Endothelial cell of umbilical vein (primary cell): ENCODE measurements at regions not wholly inside any gene's neighbourhood (a gene's known extent, or its start where the extent isn't known, plus 50 kb on each side); places are given as distances from the start of the nearest gene placed in this dataset.

ENCODE experiments used
- BruUV-seq: library from RNA; stranded (reverse); fragments of 400-500 nt; replicated peaks from 2 replicates; lab custom pipeline; 2021; lab: Mats Ljungman, UMichigan
- CTCF ChIA-PET: fragments of 300-600, 350-600 bp; sonication (Branson Sonifier 250); formaldehyde crosslinking; loops from one replicate; lab custom pipeline; 2021; ENCODE audit warnings: antibody characterized with exemption, inconsistent platforms; lab: Charles Lee
- POLR2A ChIA-PET: fragments of 300-600, 350-600 bp; sonication (Branson Sonifier 250); formaldehyde crosslinking; loops from one replicate; lab custom pipeline; 2021; ENCODE audit warnings: antibody characterized with exemption, inconsistent platforms; lab: Charles Lee
- DNase-seq: peaks from one replicate; pipeline ENCODE4 v3.0.0-alpha.2; 2011; ENCODE audit warnings: low read depth, low spot score
- FAIRE-seq: peaks from 2 replicates; lab custom pipeline; 2011; peaks lifted over from hg19 to GRCh38; lab: Jason Lieb, UNC
- H2AFZ ChIP-seq: 2 replicates; pipeline ENCODE4 v1.6.0; 2012; ENCODE audit warnings: low read depth, low read length, control low read depth, inconsistent platforms
- H3K27ac ChIP-seq: 2 replicates; pipeline ENCODE4 v1.5.1; 2011; ENCODE audit warnings: low read depth, mild to moderate bottlenecking, control low read depth, low read length, moderate library complexity; ENCODE audit not compliant: insufficient read depth
- H3K27me3 ChIP-seq, 2 experiments: 2 replicates each; pipeline versions ENCODE4 v1.6.0 to v1.6.1; 2011; ENCODE audit warnings: low read length in 2 of 2, mixed read lengths in 1 of 2; ENCODE audit not compliant: control insufficient read depth in 2 of 2, insufficient read depth in 2 of 2
- H3K36me3 ChIP-seq, 2 experiments: 2 replicates in 1 of 2; 3 replicates in 1 of 2; pipeline ENCODE4 v1.5.1; 2011; ENCODE audit warnings: low read length in 2 of 2, mild to moderate bottlenecking in 1 of 2, moderate library complexity in 1 of 2; ENCODE audit not compliant: control insufficient read depth in 2 of 2, insufficient read depth in 2 of 2; ENCODE audit errors: extremely low read depth in 1 of 2
- H3K4me1 ChIP-seq: 3 replicates; pipeline ENCODE4 v1.5.1; 2011; ENCODE audit warnings: mild to moderate bottlenecking, low read length; ENCODE audit not compliant: control insufficient read depth, insufficient read depth; ENCODE audit errors: extremely low read depth
- H3K4me2 ChIP-seq: 2 replicates; pipeline ENCODE4 v1.6.1; 2011; ENCODE audit warnings: low read length, control low read depth, mixed read lengths; ENCODE audit not compliant: insufficient read depth
- H3K4me3 ChIP-seq, 3 experiments: fragments of 200-600 bp in 1 of 3; sonication (generic), shearing (Covaris generic) in 1 of 3; replicated peaks in 1 of 3; 2 replicates each; pipeline ENCODE4 v1.5.1; 2011 to 2016; ENCODE audit warnings: control low read depth in 3 of 3, low read length in 3 of 3, mild to moderate bottlenecking in 2 of 3, inconsistent platforms in 1 of 3, low read depth in 1 of 3, moderate library complexity in 1 of 3; ENCODE audit not compliant: insufficient read depth in 1 of 3
- H3K79me2 ChIP-seq: 2 replicates; pipeline ENCODE4 v1.6.0; 2012; ENCODE audit warnings: low read length, inconsistent platforms; ENCODE audit not compliant: control insufficient read depth, insufficient read depth
- H3K9ac ChIP-seq: replicated peaks from 2 replicates; pipeline ENCODE3; 2011; ENCODE audit warnings: low read length, control low read depth; ENCODE audit not compliant: insufficient read depth; ENCODE audit errors: extremely low read depth
- H3K9me1 ChIP-seq: replicated peaks from 3 replicates; pipeline ENCODE4 v1.6.0; 2011; ENCODE audit warnings: mild to moderate bottlenecking, low read length; ENCODE audit not compliant: control insufficient read depth, insufficient read depth; ENCODE audit errors: extremely low read depth
- H3K9me3 ChIP-seq: replicated peaks from 2 replicates; pipeline ENCODE4 v1.5.1; 2012; ENCODE audit warnings: low read length, inconsistent platforms; ENCODE audit not compliant: control insufficient read depth, insufficient read depth
- H4K20me1 ChIP-seq: replicated peaks from 2 replicates; pipeline ENCODE3; 2011; ENCODE audit warnings: mild to moderate bottlenecking, low read length; ENCODE audit not compliant: control insufficient read depth, insufficient read depth; ENCODE audit errors: extremely low read depth
- CTCF ChIP-seq, 2 donors: IDR thresholded peaks; 1 replicate in 1 of 2; 2 replicates in 1 of 2; pipeline ENCODE4 v1.5.1; 2011; ENCODE audit warnings: low read length in 2 of 2, mild to moderate bottlenecking in 2 of 2, moderate library complexity in 2 of 2, control low read depth in 1 of 2, inconsistent platforms in 1 of 2, low read depth in 1 of 2; ENCODE audit not compliant: insufficient read depth in 1 of 2; ENCODE audit errors: extremely low read depth in 1 of 2
- EZH2 ChIP-seq: IDR thresholded peaks from 2 replicates; pipeline ENCODE4 v1.6.1; 2012; ENCODE audit warnings: borderline replicate concordance, low read depth, mild to moderate bottlenecking, moderate library complexity, low read length, inconsistent platforms; ENCODE audit not compliant: severe bottlenecking
- FOS ChIP-seq: IDR thresholded peaks from 2 replicates; pipeline ENCODE4 v1.6.1; 2011; ENCODE audit warnings: mild to moderate bottlenecking, low read length, moderate library complexity, borderline replicate concordance; ENCODE audit not compliant: insufficient read depth
- GATA2 ChIP-seq: IDR thresholded peaks from 2 replicates; pipeline ENCODE4 v1.7.0; 2011; ENCODE audit warnings: low read depth, mild to moderate bottlenecking, moderate library complexity, mixed read lengths, low read length; ENCODE audit not compliant: insufficient read length, insufficient read depth
- JUN ChIP-seq: IDR thresholded peaks from 2 replicates; pipeline ENCODE4 v1.6.1; 2011; ENCODE audit warnings: borderline replicate concordance, low read depth; ENCODE audit not compliant: insufficient read length, insufficient read depth
- MAX ChIP-seq: IDR thresholded peaks from 2 replicates; pipeline ENCODE4 v1.6.1; 2011; ENCODE audit not compliant: insufficient read depth, insufficient read length
- MYC ChIP-seq: IDR thresholded peaks from one replicate; pipeline ENCODE4 v1.6.1; 2011; ENCODE audit warnings: mild to moderate bottlenecking, low read depth, low read length
- POLR2A ChIP-seq: IDR thresholded peaks from 2 replicates; pipeline ENCODE4 v1.6.1; 2012; ENCODE audit warnings: low read depth, mild to moderate bottlenecking, control low read depth, low read length
- POLR2AphosphoS5 ChIP-seq: IDR thresholded peaks from 2 replicates; pipeline ENCODE4 v1.6.1; 2012; ENCODE audit warnings: low read depth, mild to moderate bottlenecking, control low read depth, low read length, moderate library complexity; ENCODE audit not compliant: insufficient read depth
- dilution Hi-C: fragments of 300-500 bp; cut with MboI; formaldehyde crosslinking; loops from one replicate; pipeline ENCODE4 v1.15.0; 2019; ENCODE audit warnings: low sequenced_read_pairs; ENCODE audit not compliant: extremely low pct_ligation_motif_present
- intact Hi-C: fragments of 100-400 bp; cut with micrococcal nuclease; formaldehyde crosslinking; loops from one replicate; pipeline ENCODE4 v1.10.0; 2022

- Histone ChIP-seq H3K27me3 (no peaks in the 10 kb centered on the region), H4K20me1 (no peaks in the 10 kb centered on the region), H3K27ac (no peak overlapping the region), H3K9ac (no peak overlapping the region), H3K9me1 (no peaks in the 10 kb centered on the region), H3K79me2 (no peaks in the 10 kb centered on the region), H3K4me2 (no peak overlapping the region), H3K9me3 (no peaks in the 10 kb centered on the region), H3K4me1 (peaks cover 14% of the 10 kb centered on the region), H3K4me3 (no peak overlapping the region), H2AFZ (no peak overlapping the region), H3K36me3 (no peaks in the 10 kb centered on the region)
- FAIRE-seq = no peak
- ChIA-PET POLR2A (no interaction called here), CTCF (interaction anchor here (1.6 kb wide), 1 partner anchor 14 kb away, joined by 5 read pairs; no protein-coding TSS in a partner anchor)
- DNase-seq = no peak
- BruUV-seq = no TSS peak
- intact Hi-C loops (loop anchor here (5.0 to 10.0 kb wide), 4 partner anchors 72 to 370 kb away; no protein-coding TSS in a partner anchor), dilution Hi-C loops (no loop called here)
- no peak for TF ChIP-seq MYC
- TF ChIP-seq JUN = no peak
- TF ChIP-seq MAX = no peak
- TF ChIP-seq GATA2 = no peak
- no peak for TF ChIP-seq CTCF (IDR thresholded peaks at IDR 0.05; ENCODE audit: extremely low read depth in 1 of 2, insufficient read depth in 1 of 2, low read depth in 1 of 2, low read length in 2 of 2)
- no peak for TF ChIP-seq POLR2AphosphoS5
- TF ChIP-seq POLR2A = no peak
- no peak for TF ChIP-seq EZH2
- TF ChIP-seq FOS = no peak
These were observed 171.1 kb upstream of the RBMS1 start for GRCh38 chr2:160664603-160665140.
